IMR-90 (cell line): ENCODE measurements at regions not wholly inside any gene's neighbourhood (a gene's known extent, or its start where the extent isn't known, plus 50 kb on each side); places are given as distances from the start of the nearest gene placed in this dataset.

Source experiments
- ATAC-seq: fragments of 200-7000 bp; cut with Tn5 transposase; 2 replicates; pipeline ENCODE4 v1.9.1; 2020; ENCODE audit warnings: low read depth, mild to moderate bottlenecking, moderate library complexity
- BruUV-seq: library from RNA; stranded (reverse); fragments of 400-500 nt; replicated peaks from 2 replicates; lab custom pipeline; 2021; lab: Mats Ljungman, UMichigan
- CTCF ChIA-PET: fragments of 300-600 bp; formaldehyde crosslinking; extraction: SDS; loops from one replicate; lab custom pipeline; 2021; ENCODE audit warnings: antibody characterized with exemption; lab: Yijun Ruan, JAX
- POLR2A ChIA-PET: fragments of 300-600 bp; sonication (Branson Sonifier 250); formaldehyde crosslinking; loops from one replicate; lab custom pipeline; 2022; ENCODE audit warnings: antibody characterized with exemption; ENCODE audit not compliant: unreplicated experiment; lab: Charles Lee
- DNase-seq: peaks from one replicate; pipeline ENCODE4 v3.0.0; 2013
- H2AFZ ChIP-seq: replicated peaks from 2 replicates; pipeline ENCODE3; 2013; ENCODE audit warnings: low read length, mild to moderate bottlenecking; ENCODE audit not compliant: poor library complexity
- H2AK5ac ChIP-seq: 2 replicates; pipeline ENCODE4 v1.6.1; 2013; ENCODE audit warnings: low read depth, low read length, inconsistent platforms
- H2AK9ac ChIP-seq: replicated peaks from 2 replicates; pipeline ENCODE3; 2013; ENCODE audit warnings: mild to moderate bottlenecking, low read depth, low read length, moderate library complexity; ENCODE audit not compliant: poor library complexity
- H2BK120ac ChIP-seq: 2 replicates; pipeline ENCODE4 v1.6.1; 2013; ENCODE audit warnings: low read depth, low read length, inconsistent platforms
- H2BK15ac ChIP-seq: 3 replicates; pipeline ENCODE4 v1.6.1; 2013; ENCODE audit warnings: low read depth, low read length, inconsistent platforms
- H2BK20ac ChIP-seq: 2 replicates; pipeline ENCODE4 v1.6.1; 2013; ENCODE audit warnings: low read depth, mild to moderate bottlenecking, inconsistent platforms, low read length, moderate library complexity
- H2BK5ac ChIP-seq: 2 replicates; pipeline ENCODE4 v1.6.1; 2013; ENCODE audit warnings: mild to moderate bottlenecking, low read depth, low read length, inconsistent platforms; ENCODE audit not compliant: poor library complexity, severe bottlenecking
- H3K14ac ChIP-seq: replicated peaks from 2 replicates; pipeline ENCODE4 v1.6.1; 2013; ENCODE audit warnings: low read depth, low read length, inconsistent platforms
- H3K18ac ChIP-seq: 2 replicates; pipeline ENCODE4 v1.6.1; 2013; ENCODE audit warnings: low read depth, low read length, control low read depth
- H3K23ac ChIP-seq: 2 replicates; pipeline ENCODE4 v1.6.1; 2013; ENCODE audit warnings: low read depth, low read length, inconsistent platforms
- H3K27ac ChIP-seq: 2 replicates; pipeline ENCODE4 v1.5.1; 2013; ENCODE audit warnings: mild to moderate bottlenecking, control low read depth, low read length; ENCODE audit not compliant: insufficient read depth
- H3K27me3 ChIP-seq: 2 replicates; pipeline ENCODE4 v1.6.1; 2013; ENCODE audit warnings: low read length; ENCODE audit not compliant: control insufficient read depth, insufficient read depth
- H3K36me3 ChIP-seq: 2 replicates; pipeline ENCODE4 v1.6.1; 2013; ENCODE audit warnings: low read length, mixed read lengths; ENCODE audit not compliant: control insufficient read depth, insufficient read depth
- H3K4ac ChIP-seq: 2 replicates; pipeline ENCODE4 v1.6.1; 2013; ENCODE audit warnings: low read depth, low read length, inconsistent platforms
- H3K4me1 ChIP-seq: 2 replicates; pipeline ENCODE4 v1.6.1; 2013; ENCODE audit warnings: low read length, mixed read lengths; ENCODE audit not compliant: control insufficient read depth, insufficient read depth
- H3K4me2 ChIP-seq: 2 replicates; pipeline ENCODE4 v1.6.1; 2013; ENCODE audit warnings: low read depth, mild to moderate bottlenecking, control low read depth, low read length, moderate library complexity
- H3K4me3 ChIP-seq: 2 replicates; pipeline ENCODE4 v1.5.1; 2013; ENCODE audit warnings: low read depth, mild to moderate bottlenecking, control low read depth, low read length, moderate library complexity; ENCODE audit not compliant: insufficient read depth
- H3K56ac ChIP-seq: 2 replicates; pipeline ENCODE4 v1.6.1; 2013; ENCODE audit warnings: low read length, inconsistent platforms; ENCODE audit not compliant: insufficient read depth; ENCODE audit errors: extremely low read depth
- H3K79me1 ChIP-seq, 2 experiments: 2 replicates each; pipeline ENCODE4 v1.6.1; 2013; ENCODE audit warnings: low read length in 2 of 2, inconsistent platforms in 1 of 2, low read depth in 1 of 2
- H3K9ac ChIP-seq: 2 replicates; pipeline ENCODE4 v1.6.1; 2013; ENCODE audit warnings: low read depth, low read length, control low read depth
- H3K9me1 ChIP-seq: 2 replicates; pipeline ENCODE4 v1.6.1; 2013; ENCODE audit warnings: low read length, inconsistent platforms; ENCODE audit not compliant: insufficient read depth
- H3K9me3 ChIP-seq: 2 replicates; pipeline ENCODE4 v1.6.1; 2013; ENCODE audit warnings: low read length; ENCODE audit not compliant: control insufficient read depth, insufficient read depth
- H4K20me1 ChIP-seq: 2 replicates; pipeline ENCODE4 v1.6.1; 2013; ENCODE audit warnings: low read length, inconsistent platforms; ENCODE audit not compliant: insufficient read depth
- H4K5ac ChIP-seq: 2 replicates; pipeline ENCODE4 v1.6.1; 2013; ENCODE audit warnings: mild to moderate bottlenecking, low read depth, low read length, control low read depth
- H4K8ac ChIP-seq, 2 experiments: 2 replicates each; pipeline ENCODE4 v1.6.1; 2013; ENCODE audit warnings: low read depth in 2 of 2, low read length in 2 of 2, control low read depth in 1 of 2, inconsistent platforms in 1 of 2
- H4K91ac ChIP-seq: 2 replicates; pipeline ENCODE4 v1.6.1; 2013; ENCODE audit warnings: low read depth, low read length, inconsistent platforms; ENCODE audit not compliant: insufficient read depth
- BHLHE40 ChIP-seq: fragments of 150-350 bp; IDR thresholded peaks from 2 replicates; pipeline ENCODE4 v1.6.1; 2016; ENCODE audit warnings: mild to moderate bottlenecking, low read depth, low read length
- CEBPB ChIP-seq: IDR thresholded peaks from 2 replicates; pipeline ENCODE4 v1.6.1; 2012; ENCODE audit warnings: low read depth, low read length, improper control_type of control experiment
- CHD1 ChIP-seq: IDR thresholded peaks from 2 replicates; pipeline ENCODE4 v1.6.1; 2012; ENCODE audit warnings: low read depth, low read length, improper control_type of control experiment
- FOS ChIP-seq: fragments of 150-350 bp; IDR thresholded peaks from 2 replicates; pipeline ENCODE4 v1.6.1; 2016; ENCODE audit warnings: low read depth, low read length
- MAFK ChIP-seq: IDR thresholded peaks from 2 replicates; pipeline ENCODE4 v1.6.1; 2012; ENCODE audit warnings: low read depth, low read length, improper control_type of control experiment
- MAZ ChIP-seq: IDR thresholded peaks from 2 replicates; pipeline ENCODE4 v1.6.1; 2012; ENCODE audit warnings: low read depth, mild to moderate bottlenecking, low read length, improper control_type of control experiment, moderate library complexity, borderline replicate concordance
- MXI1 ChIP-seq: IDR thresholded peaks from 2 replicates; pipeline ENCODE4 v1.6.1; 2012; ENCODE audit warnings: low read depth, mild to moderate bottlenecking, low read length, moderate library complexity, borderline replicate concordance
- NFE2L2 ChIP-seq: fragments of 150-350 bp; IDR thresholded peaks from 2 replicates; pipeline ENCODE4 v1.6.1; 2016; ENCODE audit warnings: low read depth, mild to moderate bottlenecking, low read length
- POLR2A ChIP-seq: IDR thresholded peaks from 2 replicates; pipeline ENCODE4 v1.6.1; 2012; ENCODE audit warnings: mild to moderate bottlenecking, low read depth, low read length
- RAD21 ChIP-seq: IDR thresholded peaks from 2 replicates; pipeline ENCODE4 v1.6.1; 2012; ENCODE audit warnings: low read length, improper control_type of control experiment
- RCOR1 ChIP-seq: IDR thresholded peaks from 2 replicates; pipeline ENCODE4 v1.6.1; 2012; ENCODE audit warnings: mild to moderate bottlenecking, low read length, improper control_type of control experiment; ENCODE audit not compliant: insufficient replicate concordance
- RFX5 ChIP-seq: IDR thresholded peaks from 2 replicates; pipeline ENCODE4 v1.8.0; 2012; ENCODE audit warnings: low read depth, mild to moderate bottlenecking, low read length, moderate library complexity
- SMC3 ChIP-seq: fragments of 150-350 bp; IDR thresholded peaks from 2 replicates; pipeline ENCODE4 v1.6.1; 2016; ENCODE audit warnings: low read depth, mild to moderate bottlenecking, antibody characterized with exemption, low read length, moderate library complexity
- USF2 ChIP-seq: fragments of 150-350 bp; IDR thresholded peaks from 2 replicates; pipeline ENCODE4 v1.6.1; 2017; ENCODE audit warnings: mild to moderate bottlenecking, antibody characterized with exemption, low read length, low read depth
- WGBS, 2 experiments: methylation state at CpG; one replicate each; pipeline versions ENCODE4 v1.1.5 to v1.1.7; 2013; ENCODE audit warnings: missing lambda C conversion rate in 2 of 2; ENCODE audit not compliant: insufficient read length in 1 of 2; ENCODE audit errors: extremely low coverage in 2 of 2; 5-methylcytosine and 5-hydroxymethylcytosine counted together
- dilution Hi-C: fragments of 300-500 bp; cut with HindIII; formaldehyde crosslinking; loops from one replicate; pipeline ENCODE4 v1.14.3; 2018; ENCODE audit warnings: low sequenced_read_pairs; ENCODE audit not compliant: unreplicated experiment
- in situ Hi-C: fragments of 300-500 bp; cut with MboI; formaldehyde crosslinking; loops from 3 replicates; pipeline ENCODE4 v1.14.3; 2019; ENCODE audit warnings: low sequenced_read_pairs, inconsistent platforms, mixed read lengths
- intact Hi-C: fragments of 100-400 bp; cut with micrococcal nuclease; formaldehyde crosslinking; loops from 2 replicates; pipeline ENCODE4 v1.10.0; 2022
- TF ChIP-seq, protein P1 (sequence below): conservative IDR thresholded peaks from 2 replicates; pipeline ENCODE4 v1.5.1; 2012; ENCODE audit warnings: mild to moderate bottlenecking, low read depth, low read length, improper control_type of control experiment
- TF ChIP-seq, protein P2 (sequence below): fragments of 150-350 bp; IDR thresholded peaks from 2 replicates; pipeline ENCODE4 v1.6.1; 2016; ENCODE audit warnings: low read depth, mild to moderate bottlenecking, low read length, moderate library complexity, borderline replicate concordance

- Histone ChIP-seq H3K4me3 (no peak overlapping the region), H2BK20ac (no peak overlapping the region), H2AK9ac (no peak overlapping the region), H3K9me3 (no peaks in the 10 kb centered on the region), H3K23ac (no peak overlapping the region), H3K4me2 (no peak overlapping the region), H3K9ac (no peak overlapping the region), H4K8ac (no peak overlapping the region), H3K36me3 (no peaks in the 10 kb centered on the region), H3K79me1 (no peaks in the 10 kb centered on the region), H3K4ac (no peak overlapping the region), H2AK5ac (no peak overlapping the region), H3K9me1 (no peaks in the 10 kb centered on the region), H3K18ac (no peak overlapping the region), H4K5ac (no peak overlapping the region), H2BK120ac (no peak overlapping the region), H3K4me1 (no peaks in the 10 kb centered on the region), H2AFZ (no peak overlapping the region), H3K27ac (no peak overlapping the region), H2BK15ac (no peak overlapping the region), H3K56ac (no peak overlapping the region), H3K14ac (no peak overlapping the region), H2BK5ac (no peak overlapping the region), H4K20me1 (no peaks in the 10 kb centered on the region), H4K91ac (no peak overlapping the region), H3K27me3 (peaks cover 11% of the 10 kb centered on the region)
- ChIA-PET CTCF (no interaction called here), POLR2A (no interaction called here)
- BruUV-seq = no TSS peak
- intact Hi-C loops (no loop called here), dilution Hi-C loops (no loop called here), in situ Hi-C loops (no loop called here)
- TF ChIP-seq RAD21 (no peak), BHLHE40 (no peak), SMC3 (no peak), CHD1 (no peak), USF2 (no peak), POLR2A (no peak), MXI1 (no peak), FOS (no peak), MAFK (no peak), CEBPB (no peak), RCOR1 (no peak), MAZ (no peak), NFE2L2 (no peak), RFX5 (no peak)
- TF ChIP-seq, protein P1, sequence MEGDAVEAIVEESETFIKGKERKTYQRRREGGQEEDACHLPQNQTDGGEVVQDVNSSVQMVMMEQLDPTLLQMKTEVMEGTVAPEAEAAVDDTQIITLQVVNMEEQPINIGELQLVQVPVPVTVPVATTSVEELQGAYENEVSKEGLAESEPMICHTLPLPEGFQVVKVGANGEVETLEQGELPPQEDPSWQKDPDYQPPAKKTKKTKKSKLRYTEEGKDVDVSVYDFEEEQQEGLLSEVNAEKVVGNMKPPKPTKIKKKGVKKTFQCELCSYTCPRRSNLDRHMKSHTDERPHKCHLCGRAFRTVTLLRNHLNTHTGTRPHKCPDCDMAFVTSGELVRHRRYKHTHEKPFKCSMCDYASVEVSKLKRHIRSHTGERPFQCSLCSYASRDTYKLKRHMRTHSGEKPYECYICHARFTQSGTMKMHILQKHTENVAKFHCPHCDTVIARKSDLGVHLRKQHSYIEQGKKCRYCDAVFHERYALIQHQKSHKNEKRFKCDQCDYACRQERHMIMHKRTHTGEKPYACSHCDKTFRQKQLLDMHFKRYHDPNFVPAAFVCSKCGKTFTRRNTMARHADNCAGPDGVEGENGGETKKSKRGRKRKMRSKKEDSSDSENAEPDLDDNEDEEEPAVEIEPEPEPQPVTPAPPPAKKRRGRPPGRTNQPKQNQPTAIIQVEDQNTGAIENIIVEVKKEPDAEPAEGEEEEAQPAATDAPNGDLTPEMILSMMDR = no peak
- TF ChIP-seq, protein P2, sequence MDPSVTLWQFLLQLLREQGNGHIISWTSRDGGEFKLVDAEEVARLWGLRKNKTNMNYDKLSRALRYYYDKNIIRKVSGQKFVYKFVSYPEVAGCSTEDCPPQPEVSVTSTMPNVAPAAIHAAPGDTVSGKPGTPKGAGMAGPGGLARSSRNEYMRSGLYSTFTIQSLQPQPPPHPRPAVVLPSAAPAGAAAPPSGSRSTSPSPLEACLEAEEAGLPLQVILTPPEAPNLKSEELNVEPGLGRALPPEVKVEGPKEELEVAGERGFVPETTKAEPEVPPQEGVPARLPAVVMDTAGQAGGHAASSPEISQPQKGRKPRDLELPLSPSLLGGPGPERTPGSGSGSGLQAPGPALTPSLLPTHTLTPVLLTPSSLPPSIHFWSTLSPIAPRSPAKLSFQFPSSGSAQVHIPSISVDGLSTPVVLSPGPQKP = no peak
- WGBS, 2 experiments = no CpG with 5 or more reads among the region's 1 CpG
- no peak for DNase-seq
- ATAC-seq = no peak
These were observed 377.7 kb downstream of the NUAK1 start for GRCh38 chr12:105761075-105761474.
